Mesothelial cell of epicardium (in vitro differentiated cells): ENCODE measurements at regions not wholly inside any gene's neighbourhood (a gene's known extent, or its start where the extent isn't known, plus 50 kb on each side); places are given as distances from the start of the nearest gene placed in this dataset.

Source experiments
- DNase-seq, 2 experiments: peaks; one replicate each; pipeline ENCODE4 v3.0.0; 2021; ENCODE audit warnings: low spot score in 2 of 2; ENCODE audit not compliant: unreplicated experiment in 2 of 2
- H3K27ac Mint-ChIP-seq: 2 replicates; pipeline ENCODE4 v1.8.0; 2021; ENCODE audit warnings: mixed read lengths
- H3K27me3 Mint-ChIP-seq: 2 replicates; pipeline ENCODE4 v1.8.0; 2021; ENCODE audit warnings: low read depth, mixed read lengths
- H3K36me3 Mint-ChIP-seq: 2 replicates; pipeline ENCODE4 v1.8.0; 2021; ENCODE audit warnings: mixed read lengths
- H3K4me1 Mint-ChIP-seq: 2 replicates; pipeline ENCODE4 v1.8.0; 2021; ENCODE audit warnings: mixed read lengths
- H3K4me3 Mint-ChIP-seq: 2 replicates; pipeline ENCODE4 v1.8.0; 2021; ENCODE audit warnings: mild to moderate bottlenecking, moderate library complexity, mixed read lengths
- H3K9me3 Mint-ChIP-seq: 2 replicates; pipeline ENCODE4 v1.8.0; 2021; ENCODE audit warnings: mixed read lengths
- CTCF ChIP-seq: fragments of 200-600 bp; sonication (generic); IDR thresholded peaks from one replicate; pipeline ENCODE4 v1.5.0; 2021; ENCODE audit warnings: antibody characterized with exemption; ENCODE audit not compliant: unreplicated experiment

- H3K36me3 Mint-ChIP-seq: no peaks in the 10 kb centered on the region
- peaks cover 3% of the 10 kb centered on the region for H3K27me3 Mint-ChIP-seq
- no peak for TF ChIP-seq CTCF
- H3K4me3 Mint-ChIP-seq: no peak overlapping the region
- no peaks in the 10 kb centered on the region for H3K4me1 Mint-ChIP-seq
- no peak for DNase-seq
- no peak overlapping the region for H3K27ac Mint-ChIP-seq
- H3K9me3 Mint-ChIP-seq: peaks cover 29% of the 10 kb centered on the region
Observed at GRCh38 chr22:49694462-49695260, 133.0 kb downstream of the BRD1 start.

GRCh38 chr22:49693848-49694247 is 133.8 kb downstream of the BRD1 start:
- no peak overlapping the region for H3K4me3 Mint-ChIP-seq
- DNase-seq: no peak
- TF ChIP-seq CTCF: no peak
- H3K27ac Mint-ChIP-seq: no peak overlapping the region
- H3K36me3 Mint-ChIP-seq: no peaks in the 10 kb centered on the region
- no peaks in the 10 kb centered on the region for H3K4me1 Mint-ChIP-seq
- H3K9me3 Mint-ChIP-seq: peaks cover 29% of the 10 kb centered on the region
- H3K27me3 Mint-ChIP-seq: peaks cover 9% of the 10 kb centered on the region

- H3K27ac Mint-ChIP-seq: no peak overlapping the region
- H3K4me1 Mint-ChIP-seq: no peaks in the 10 kb centered on the region
- H3K4me3 Mint-ChIP-seq: no peak overlapping the region
- DNase-seq: peak in 1 of 2 experiments; percentile 20
- H3K36me3 Mint-ChIP-seq: no peaks in the 10 kb centered on the region
- H3K27me3 Mint-ChIP-seq: peaks cover 11% of the 10 kb centered on the region
- no peak for TF ChIP-seq CTCF
- H3K9me3 Mint-ChIP-seq: peaks cover 29% of the 10 kb centered on the region
Observed at GRCh38 chr22:49693416-49693815, 134.3 kb downstream of the BRD1 start.

GRCh38 chr22:49692499-49693225 is 135.0 kb downstream of the BRD1 start:
- no peak overlapping the region for H3K27ac Mint-ChIP-seq
- no peak overlapping the region for H3K4me3 Mint-ChIP-seq
- peaks cover 22% of the 10 kb centered on the region for H3K9me3 Mint-ChIP-seq
- no peak for TF ChIP-seq CTCF
- H3K4me1 Mint-ChIP-seq: no peaks in the 10 kb centered on the region
- DNase-seq: no peak
- no peaks in the 10 kb centered on the region for H3K36me3 Mint-ChIP-seq
- H3K27me3 Mint-ChIP-seq: peaks cover 12% of the 10 kb centered on the region

GRCh38 chr22:49691256-49691655 is 136.4 kb downstream of the BRD1 start:
- H3K27ac Mint-ChIP-seq: no peak overlapping the region
- H3K4me3 Mint-ChIP-seq: no peak overlapping the region
- no peaks in the 10 kb centered on the region for H3K36me3 Mint-ChIP-seq
- H3K27me3 Mint-ChIP-seq: peaks cover 16% of the 10 kb centered on the region
- H3K4me1 Mint-ChIP-seq: no peaks in the 10 kb centered on the region
- TF ChIP-seq CTCF: no peak
- no peak for DNase-seq
- H3K9me3 Mint-ChIP-seq: peaks cover 11% of the 10 kb centered on the region
